Ectodermal cell (in vitro differentiated cells): ENCODE measurements at regions not wholly inside any gene's neighbourhood (a gene's known extent, or its start where the extent isn't known, plus 50 kb on each side); places are given as distances from the start of the nearest gene placed in this dataset.

Experiments used
- H3K27ac ChIP-seq: 2 replicates; pipeline ENCODE4 v1.7.0; 2013; ENCODE audit warnings: mild to moderate bottlenecking, low read depth, low read length; ENCODE audit not compliant: insufficient read depth, poor library complexity, severe bottlenecking
- H3K27me3 ChIP-seq: 2 replicates; pipeline ENCODE4 v1.7.0; 2013; ENCODE audit warnings: mild to moderate bottlenecking, low read length; ENCODE audit not compliant: insufficient read depth, control insufficient read depth, poor library complexity, severe bottlenecking
- H3K36me3 ChIP-seq: one replicate; pipeline ENCODE4 v1.7.0; 2013; ENCODE audit warnings: low read length; ENCODE audit not compliant: control insufficient read depth, insufficient read depth
- H3K4me1 ChIP-seq: one replicate; pipeline ENCODE4 v1.7.0; 2013; ENCODE audit warnings: low read length; ENCODE audit not compliant: control insufficient read depth, insufficient read depth
- H3K4me3 ChIP-seq: 2 replicates; pipeline ENCODE4 v1.7.0; 2013; ENCODE audit warnings: low read depth, low read length, control low read depth; ENCODE audit not compliant: insufficient read depth
- H3K9me3 ChIP-seq: 2 replicates; pipeline ENCODE4 v1.7.0; 2013; ENCODE audit warnings: mild to moderate bottlenecking, low read length, moderate library complexity; ENCODE audit not compliant: control insufficient read depth
- WGBS, 2 experiments: methylation state at CpG; one replicate each; pipeline ENCODE4 v1.1.7; 2013; ENCODE audit warnings: missing lambda C conversion rate in 2 of 2; 5-methylcytosine and 5-hydroxymethylcytosine counted together

DNA sequence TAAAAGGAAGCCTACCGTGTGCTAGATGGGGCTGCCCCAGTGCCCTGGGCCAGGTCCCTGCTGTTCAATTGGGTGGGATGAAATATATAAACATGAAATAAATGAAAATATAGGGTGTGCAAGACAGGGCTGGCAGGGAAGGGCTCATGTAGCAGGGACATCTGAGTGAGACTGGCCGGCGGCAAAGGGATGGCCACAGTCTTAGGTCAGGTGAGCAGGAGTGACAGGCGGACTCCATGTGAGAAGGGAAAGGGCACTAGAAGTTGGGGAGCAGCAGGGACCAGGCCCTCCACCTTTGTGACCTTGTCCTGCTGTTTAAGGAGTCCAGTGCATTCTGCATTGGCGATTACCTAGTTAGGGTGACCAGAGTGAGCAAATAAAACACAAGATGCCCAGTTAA, 207.6 kb upstream of the ZNF32 start:
- no peaks in the 10 kb centered on the region for H3K9me3 ChIP-seq
- 95 to 98% methylated on average over 5 of the region's 5 CpGs for WGBS, 2 experiments
- H3K27ac ChIP-seq, result no peak overlapping the region
- H3K4me1 ChIP-seq, result no peaks in the 10 kb centered on the region
- H3K4me3 ChIP-seq, result no peak overlapping the region
- no peaks in the 10 kb centered on the region for H3K27me3 ChIP-seq
- H3K36me3 ChIP-seq, result no peaks in the 10 kb centered on the region

DNA sequence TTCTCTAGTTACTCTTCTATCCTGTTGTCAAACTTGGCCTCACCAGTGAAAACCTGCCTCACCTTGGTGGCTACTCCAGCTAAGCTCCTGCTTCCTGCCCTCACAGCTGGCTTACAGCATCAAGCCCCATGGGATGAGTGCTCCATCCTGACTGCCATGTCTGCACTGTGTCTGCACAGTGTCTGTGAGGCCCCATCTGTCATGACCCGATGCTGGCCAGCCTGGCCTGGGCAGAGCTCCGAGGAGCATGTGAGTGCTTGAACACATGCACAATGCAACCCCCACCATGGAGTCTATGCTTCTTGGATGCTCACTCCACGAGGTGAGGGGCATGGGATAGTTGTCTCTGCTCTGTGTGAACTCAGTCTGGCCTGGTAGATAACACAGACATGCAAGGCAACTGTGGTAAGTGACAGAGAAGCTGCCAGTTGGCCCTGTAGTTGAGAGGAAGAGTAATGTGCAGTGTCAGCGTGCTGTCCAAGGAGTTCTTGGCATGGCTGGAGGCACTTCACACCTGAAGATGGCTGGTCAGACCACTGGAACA, 207.1 kb upstream of the ZNF32 start:
- Histone ChIP-seq H3K36me3 (no peaks in the 10 kb centered on the region), H3K27ac (no peak overlapping the region), H3K27me3 (no peaks in the 10 kb centered on the region), H3K4me3 (no peak overlapping the region), H3K9me3 (no peaks in the 10 kb centered on the region), H3K4me1 (no peaks in the 10 kb centered on the region)
- 86 to 89% methylated on average over 4 of the region's 4 CpGs for WGBS, 2 experiments

DNA sequence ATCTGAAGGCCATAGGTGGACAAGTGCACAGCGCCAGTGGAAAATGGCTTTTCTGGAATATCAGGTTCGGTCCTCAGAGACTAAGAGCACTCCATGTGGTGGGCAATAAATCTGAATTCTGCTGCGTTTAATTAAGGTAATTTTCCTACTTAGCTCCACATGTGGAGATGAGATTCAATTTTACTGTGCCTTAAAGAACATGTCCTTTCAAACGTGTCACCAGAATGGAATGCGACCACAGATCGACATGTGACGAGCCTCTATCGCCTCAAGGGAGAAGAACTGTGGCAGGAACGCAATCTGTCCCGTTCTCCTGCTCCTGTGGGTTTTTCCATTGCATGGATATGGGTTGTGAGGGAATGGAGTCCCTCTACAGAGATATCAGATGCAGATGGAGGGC, 205.3 kb upstream of the ZNF32 start:
- Histone ChIP-seq H3K4me3 (no peak overlapping the region), H3K9me3 (no peaks in the 10 kb centered on the region), H3K36me3 (no peaks in the 10 kb centered on the region), H3K4me1 (no peaks in the 10 kb centered on the region), H3K27ac (no peak overlapping the region), H3K27me3 (no peaks in the 10 kb centered on the region)
- WGBS, 2 experiments, result 91 to 93% methylated on average over 10 of the region's 10 CpGs

GRCh38 chr10:43853369-43853768, 204.7 kb upstream of the ZNF32 start:
- Histone ChIP-seq H3K9me3 (no peaks in the 10 kb centered on the region), H3K27ac (no peak overlapping the region), H3K27me3 (no peaks in the 10 kb centered on the region), H3K36me3 (no peaks in the 10 kb centered on the region), H3K4me1 (no peaks in the 10 kb centered on the region), H3K4me3 (no peak overlapping the region)
- WGBS, 2 experiments, result 91 to 94% methylated on average over 7 of the region's 7 CpGs

DNA sequence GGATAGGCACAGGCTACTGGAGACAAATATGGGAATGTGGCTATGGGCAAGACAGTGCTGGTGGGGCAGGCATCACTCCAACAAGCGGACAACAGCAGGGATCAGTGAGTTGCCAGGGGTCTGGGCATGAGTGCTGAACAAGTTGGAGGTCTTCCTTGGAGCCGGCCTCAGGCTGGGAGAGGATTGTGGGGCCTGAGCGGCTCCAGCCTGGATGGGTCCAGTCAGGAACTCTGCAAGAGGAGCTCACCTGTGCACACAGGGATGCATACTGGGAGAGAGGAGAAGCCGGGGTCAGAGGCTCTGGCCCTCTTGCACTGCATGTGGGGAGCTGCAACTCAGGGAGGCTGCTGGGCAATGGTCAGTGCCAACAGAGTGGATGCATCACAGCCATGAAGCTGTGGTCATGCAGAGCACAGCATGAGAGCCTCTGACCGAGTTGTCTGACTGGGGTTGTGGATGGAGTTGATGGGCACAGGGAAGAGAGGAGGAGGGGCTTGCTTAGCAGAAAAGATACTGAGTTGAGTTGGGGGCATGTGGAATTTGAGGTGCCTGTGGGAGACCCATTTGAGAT, 204.0 kb upstream of the ZNF32 start:
- Histone ChIP-seq H3K4me1 (no peaks in the 10 kb centered on the region), H3K9me3 (no peaks in the 10 kb centered on the region), H3K27ac (no peak overlapping the region), H3K36me3 (no peaks in the 10 kb centered on the region), H3K4me3 (no peak overlapping the region), H3K27me3 (no peaks in the 10 kb centered on the region)
- WGBS, 2 experiments, result 89 to 91% methylated on average over 5 of the region's 5 CpGs

- Histone ChIP-seq H3K4me3 (no peak overlapping the region), H3K4me1 (no peaks in the 10 kb centered on the region), H3K27me3 (no peaks in the 10 kb centered on the region), H3K27ac (no peak overlapping the region), H3K36me3 (no peaks in the 10 kb centered on the region), H3K9me3 (no peaks in the 10 kb centered on the region)
- WGBS, 2 experiments, result 94 to 96% methylated on average over 9 of the region's 9 CpGs
These were observed 203.5 kb upstream of the ZNF32 start for GRCh38 chr10:43852149-43852548.

- Histone ChIP-seq H3K4me1 (no peaks in the 10 kb centered on the region), H3K9me3 (no peaks in the 10 kb centered on the region), H3K27me3 (no peaks in the 10 kb centered on the region), H3K36me3 (no peaks in the 10 kb centered on the region), H3K27ac (no peak overlapping the region), H3K4me3 (no peak overlapping the region)
- WGBS, 2 experiments, result 73 to 76% methylated on average over 2 to 3 of the region's 3 CpGs
These were observed 202.3 kb upstream of the ZNF32 start for GRCh38 chr10:43851030-43851429.

DNA sequence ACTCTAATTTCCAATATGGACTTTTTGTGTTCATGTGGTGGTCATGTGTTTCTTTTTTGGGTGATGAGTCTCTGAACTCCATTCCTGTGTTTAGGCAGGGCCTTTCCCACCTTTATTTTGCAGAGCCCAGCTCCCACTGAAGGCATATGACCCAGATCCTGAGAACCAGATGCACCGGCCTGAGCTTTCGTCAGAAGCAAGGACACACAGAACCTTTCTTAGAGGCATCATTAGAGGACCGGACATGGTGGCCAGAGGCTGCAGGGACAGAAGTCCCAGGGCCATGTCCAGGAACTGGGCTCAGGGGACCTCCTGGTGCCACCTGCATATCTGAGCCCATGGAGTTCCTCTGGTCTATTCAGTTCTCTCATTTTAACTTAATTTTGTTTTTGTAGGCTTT, 200.9 kb upstream of the ZNF32 start:
- Histone ChIP-seq H3K9me3 (no peaks in the 10 kb centered on the region), H3K4me1 (no peaks in the 10 kb centered on the region), H3K27ac (no peak overlapping the region), H3K4me3 (no peak overlapping the region), H3K36me3 (no peaks in the 10 kb centered on the region), H3K27me3 (no peaks in the 10 kb centered on the region)
- WGBS, 2 experiments, result 95 to 97% methylated on average over 3 of the region's 3 CpGs

DNA sequence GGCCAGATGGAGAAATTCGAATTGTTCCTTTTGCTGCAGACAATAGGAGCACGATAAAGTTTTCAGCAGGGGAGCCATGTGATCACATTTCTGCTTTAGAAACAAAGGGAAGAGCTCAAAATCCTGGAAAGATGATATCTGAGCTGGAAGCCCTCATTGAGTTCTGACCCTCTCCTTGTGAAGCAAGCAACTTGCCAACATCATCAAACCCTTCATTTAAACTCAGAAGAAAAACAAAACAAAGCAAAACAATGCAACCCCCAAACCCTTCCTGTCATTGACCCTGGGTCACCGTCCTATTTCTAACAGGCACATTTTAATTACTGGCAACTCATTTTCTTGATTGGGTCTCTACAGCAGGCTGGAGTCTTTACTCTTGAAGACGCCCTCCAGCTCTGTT, 198.3 kb upstream of the ZNF32 start:
- Histone ChIP-seq H3K4me1 (no peaks in the 10 kb centered on the region), H3K9me3 (no peaks in the 10 kb centered on the region), H3K27ac (no peak overlapping the region), H3K36me3 (no peaks in the 10 kb centered on the region), H3K4me3 (no peak overlapping the region), H3K27me3 (no peaks in the 10 kb centered on the region)
- 81% methylated on average over 4 of the region's 4 CpGs for WGBS, 2 experiments

DNA sequence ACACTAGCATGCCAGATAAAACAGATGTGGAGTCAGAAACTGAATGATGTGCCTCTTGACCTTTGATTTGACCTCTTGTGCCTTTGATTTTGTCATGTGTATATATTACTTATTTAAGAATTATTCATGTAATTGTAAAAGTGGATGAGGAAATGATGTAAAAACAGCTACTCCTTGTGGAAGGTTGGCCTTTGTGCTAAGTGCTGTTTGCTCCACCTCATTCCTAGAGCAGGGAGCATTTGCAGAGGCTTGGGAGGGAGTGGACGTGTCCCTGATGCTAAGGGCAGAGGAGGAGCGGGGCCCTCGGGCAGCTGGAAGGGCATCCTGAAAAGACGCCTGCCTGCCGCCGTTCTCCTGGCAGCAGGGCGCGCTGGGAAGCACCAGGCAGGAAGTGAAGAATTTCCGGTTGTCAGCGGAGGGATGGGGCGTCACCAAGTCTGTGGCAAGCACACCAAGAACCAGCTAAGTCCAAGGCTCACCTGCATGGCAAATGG, 197.6 kb upstream of the ZNF32 start:
- no peaks in the 10 kb centered on the region for H3K36me3 ChIP-seq
- no peaks in the 10 kb centered on the region for H3K27me3 ChIP-seq
- H3K4me3 ChIP-seq, result no peak overlapping the region
- H3K9me3 ChIP-seq, result no peaks in the 10 kb centered on the region
- no peak overlapping the region for H3K27ac ChIP-seq
- no peaks in the 10 kb centered on the region for H3K4me1 ChIP-seq
- 92% methylated on average over 11 of the region's 11 CpGs for WGBS, 2 experiments

DNA sequence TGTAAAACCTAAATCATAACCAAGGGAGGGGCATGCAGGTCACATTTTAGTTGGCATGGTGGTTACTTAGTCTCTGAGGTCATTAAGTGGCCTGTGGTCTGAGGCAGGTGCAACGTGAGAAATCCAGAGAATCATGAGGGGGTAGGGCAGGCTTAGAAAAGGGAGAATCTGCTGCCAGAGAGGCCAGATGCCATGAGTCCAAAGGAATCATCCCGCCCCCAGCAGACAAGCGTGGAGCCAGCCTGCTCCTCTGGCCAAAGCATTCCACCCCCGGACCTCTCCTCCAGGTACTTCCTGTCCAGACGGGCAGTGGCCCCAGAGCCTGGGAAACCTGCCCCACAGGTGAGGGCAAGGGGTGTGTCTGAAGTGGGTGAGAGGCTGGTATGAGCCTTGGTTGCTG, 196.4 kb upstream of the ZNF32 start:
- no peak overlapping the region for H3K4me3 ChIP-seq
- WGBS, 2 experiments, result 93 to 94% methylated on average over 5 of the region's 5 CpGs
- no peak overlapping the region for H3K27ac ChIP-seq
- H3K27me3 ChIP-seq, result no peaks in the 10 kb centered on the region
- H3K4me1 ChIP-seq, result no peaks in the 10 kb centered on the region
- H3K36me3 ChIP-seq, result no peaks in the 10 kb centered on the region
- no peaks in the 10 kb centered on the region for H3K9me3 ChIP-seq
